HG02885 (cell line): ENCODE measurements at regions not wholly inside any gene's neighbourhood (a gene's known extent, or its start where the extent isn't known, plus 50 kb on each side); places are given as distances from the start of the nearest gene placed in this dataset.

Experiments
- ATAC-seq: cut with Tn5 transposase; IDR thresholded peaks from one replicate; pipeline ENCODE4 v1.9.1; 2021; ENCODE audit warnings: mild to moderate bottlenecking; ENCODE audit not compliant: unreplicated experiment, poor library complexity

DNA sequence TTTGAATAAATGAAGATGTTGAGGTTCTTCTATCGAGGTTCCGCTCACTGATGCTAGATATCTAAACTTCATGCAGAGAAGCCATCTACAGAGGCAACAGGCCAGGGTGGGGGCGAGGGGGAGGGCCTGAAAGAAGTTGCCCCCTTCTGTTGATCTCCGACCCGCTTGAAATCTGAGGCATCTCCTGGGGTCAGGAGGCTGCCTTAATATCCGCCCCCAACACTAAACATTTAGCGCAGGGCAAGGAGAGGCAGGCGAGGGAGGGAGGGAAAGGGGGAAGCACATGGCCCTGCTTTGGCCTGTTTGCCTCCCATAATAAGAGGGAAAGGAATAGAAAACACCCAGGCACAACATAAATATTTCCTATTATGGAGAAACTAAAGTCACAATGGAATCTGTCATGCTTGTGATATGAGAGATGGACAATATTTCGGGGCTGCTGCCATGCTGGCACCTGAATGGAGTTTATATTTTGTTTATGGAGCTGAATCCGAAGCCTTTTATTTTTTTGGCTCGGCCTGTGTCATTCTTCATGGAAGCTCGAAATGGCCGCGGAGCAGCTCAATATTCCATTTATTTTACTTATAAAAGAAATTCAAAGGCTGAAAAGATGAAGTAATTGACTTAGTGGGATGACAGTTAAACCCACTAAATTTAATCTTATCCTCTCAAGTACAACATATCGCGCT, 221.1 kb downstream of the INSIG2 start:
- ATAC-seq, result no peak

GRCh38 chr2:118307864-118308263, 219.6 kb downstream of the INSIG2 start:
- ATAC-seq, result no peak

GRCh38 chr2:118301248-118301647, 213.0 kb downstream of the INSIG2 start:
- no peak for ATAC-seq

GRCh38 chr2:118300832-118301231, 212.6 kb downstream of the INSIG2 start:
- ATAC-seq, result no peak

DNA sequence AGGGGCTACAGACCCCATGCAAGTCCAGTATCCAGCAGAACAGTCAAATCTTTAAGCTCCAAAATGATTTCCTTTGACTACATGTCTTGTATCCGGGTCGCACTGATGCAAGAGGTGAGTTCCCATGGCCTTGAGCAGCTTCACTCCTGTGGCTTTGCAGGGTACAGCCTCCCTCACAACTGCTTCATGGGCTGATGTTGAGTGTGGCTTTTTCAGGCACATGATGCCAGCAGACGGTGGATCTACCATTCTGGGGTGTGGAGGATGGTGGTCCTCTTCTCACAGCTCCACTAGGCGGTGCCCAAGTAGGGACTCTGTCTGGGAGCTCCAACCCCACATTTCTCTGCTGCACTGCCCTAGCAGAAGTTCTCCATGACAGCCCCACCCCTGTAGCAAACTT, 208.4 kb downstream of the INSIG2 start:
- no peak for ATAC-seq

DNA sequence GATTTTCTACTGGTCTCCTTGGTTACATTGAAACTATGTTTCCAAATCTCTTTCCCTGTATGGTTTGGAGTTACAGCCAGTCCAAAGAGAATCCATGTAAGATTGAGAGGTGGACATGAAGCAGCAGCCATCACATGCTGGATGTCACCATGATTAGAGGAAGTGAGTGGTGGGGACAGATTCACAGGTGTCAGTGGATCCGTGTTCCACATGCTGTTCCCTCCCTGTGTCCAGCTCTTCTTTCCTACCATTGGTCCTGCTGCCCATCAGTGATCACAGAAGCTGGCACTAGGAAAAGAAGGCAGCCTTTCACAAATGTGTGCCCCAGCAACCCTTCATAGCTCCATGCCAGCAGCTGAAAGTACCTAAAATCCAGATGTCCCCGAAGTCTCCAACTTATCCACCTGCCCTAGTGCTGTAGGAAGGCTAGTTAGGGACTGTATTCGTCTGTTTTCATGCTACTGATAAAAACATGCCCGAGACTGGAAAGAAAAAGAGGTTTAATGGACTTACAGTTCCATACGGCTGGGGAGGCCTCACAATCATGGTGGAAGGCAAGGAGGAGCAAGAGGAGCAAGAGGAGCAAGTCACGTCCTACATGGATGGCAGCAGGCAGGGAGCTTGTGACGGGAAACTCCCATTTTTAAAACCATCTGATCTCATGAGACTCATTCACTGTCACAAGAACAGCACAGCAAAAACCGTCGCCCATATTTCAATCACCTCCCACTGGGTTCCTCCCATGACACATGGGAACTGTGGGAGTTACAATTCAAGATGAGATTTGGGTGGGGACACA, 207.5 kb downstream of the INSIG2 start:
- ATAC-seq, result no peak

DNA sequence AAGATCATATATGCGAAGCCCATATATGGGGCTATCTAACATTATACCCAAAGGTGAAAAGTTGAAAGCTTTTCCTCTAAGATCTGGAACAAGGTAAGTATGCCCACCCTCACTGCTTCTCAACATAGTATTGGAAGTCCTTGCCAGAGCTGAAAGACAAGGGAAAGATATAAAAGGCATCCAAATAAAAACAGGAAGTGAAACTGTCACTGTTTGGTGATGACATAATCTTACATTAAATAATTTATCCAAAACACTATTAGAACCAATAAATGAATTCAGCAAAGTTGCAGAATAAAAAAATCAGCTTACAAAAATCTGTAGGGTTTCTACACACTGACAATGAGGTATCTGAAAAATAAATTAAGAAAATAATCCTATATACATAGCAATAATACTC, 205.8 kb downstream of the INSIG2 start:
- no peak for ATAC-seq

DNA sequence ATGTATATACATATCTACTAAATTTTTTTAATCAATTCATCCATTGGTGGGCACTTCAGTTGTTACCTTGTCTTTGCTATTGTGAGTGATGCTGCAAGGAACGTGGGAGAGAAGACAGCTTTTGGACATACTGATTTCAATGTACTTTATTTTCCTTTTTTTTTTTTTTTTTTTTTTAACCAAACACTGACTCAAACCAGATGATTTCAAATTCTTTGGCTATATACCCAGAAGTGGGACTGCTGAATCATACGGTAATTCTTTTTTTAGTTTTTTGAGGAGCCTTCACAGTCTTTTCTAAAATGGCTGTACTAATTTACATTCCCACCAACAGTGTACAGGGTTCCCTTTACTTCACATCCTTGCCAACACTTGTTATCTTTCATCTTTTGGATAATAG, 204.7 kb downstream of the INSIG2 start:
- no peak for ATAC-seq

DNA sequence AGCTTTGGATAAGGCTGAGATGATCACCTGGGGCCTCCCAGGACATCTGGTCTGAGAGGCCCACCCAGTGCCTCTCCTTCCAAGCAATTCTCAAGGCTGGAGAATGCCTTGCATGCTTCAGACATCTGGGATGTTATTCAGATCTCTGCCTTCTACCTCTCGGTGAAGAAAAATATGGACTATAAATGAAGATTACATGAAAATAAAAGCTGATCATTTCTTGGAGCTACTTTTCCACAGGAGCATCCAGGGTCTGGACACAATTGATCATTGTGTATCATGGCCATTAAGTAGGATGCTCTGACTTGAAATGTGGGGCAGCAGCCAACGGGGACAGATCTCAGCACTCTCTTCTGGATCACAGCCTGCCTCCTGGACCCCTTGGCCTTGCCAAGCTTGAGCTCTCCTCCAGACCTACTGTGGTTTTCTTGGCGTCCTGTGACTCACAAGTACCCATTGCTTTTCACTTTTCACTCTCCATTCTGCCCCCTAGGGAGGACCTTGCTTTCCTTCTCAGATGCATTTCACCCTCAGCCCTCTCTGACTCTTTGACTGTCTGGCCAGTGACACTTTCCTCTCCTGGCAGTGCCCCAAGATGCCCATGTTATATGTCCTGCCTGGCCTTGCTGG, 203.1 kb downstream of the INSIG2 start:
- ATAC-seq, result no peak

GRCh38 chr2:118290411-118291250, 202.4 kb downstream of the INSIG2 start:
- no peak for ATAC-seq

- ATAC-seq, result no peak
Measured at GRCh38 chr2:118279005-118279404, 190.7 kb downstream of the INSIG2 start.

- ATAC-seq, result no peak
Measured at GRCh38 chr2:118278046-118278445, 189.8 kb downstream of the INSIG2 start.

GRCh38 chr2:118274841-118275510, 186.7 kb downstream of the INSIG2 start:
- no peak for ATAC-seq

- no peak for ATAC-seq
Measured at GRCh38 chr2:118272391-118272790, 184.1 kb downstream of the INSIG2 start.

- peak; percentile 69 for ATAC-seq
Measured at GRCh38 chr2:118269408-118270051, 181.3 kb downstream of the INSIG2 start.

DNA sequence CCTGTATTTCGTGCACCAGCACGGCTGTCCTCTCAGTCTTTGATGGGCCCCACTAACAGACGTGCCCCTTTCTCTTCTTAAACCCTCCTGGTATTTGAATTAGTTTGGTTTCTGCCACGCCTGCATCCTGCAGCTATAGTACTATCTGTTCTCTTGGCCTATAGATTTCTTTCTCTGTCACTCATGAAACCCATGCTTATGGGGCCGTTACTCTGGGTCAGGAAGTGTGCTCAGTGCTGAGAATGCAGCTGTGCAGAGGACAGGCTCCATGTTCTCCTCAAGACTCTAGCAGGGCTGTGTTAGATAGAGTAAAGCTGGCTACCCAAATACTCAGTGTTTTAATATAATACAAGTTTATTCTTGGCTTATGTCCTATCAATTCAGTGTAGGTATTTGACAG, 180.0 kb downstream of the INSIG2 start:
- no peak for ATAC-seq

DNA sequence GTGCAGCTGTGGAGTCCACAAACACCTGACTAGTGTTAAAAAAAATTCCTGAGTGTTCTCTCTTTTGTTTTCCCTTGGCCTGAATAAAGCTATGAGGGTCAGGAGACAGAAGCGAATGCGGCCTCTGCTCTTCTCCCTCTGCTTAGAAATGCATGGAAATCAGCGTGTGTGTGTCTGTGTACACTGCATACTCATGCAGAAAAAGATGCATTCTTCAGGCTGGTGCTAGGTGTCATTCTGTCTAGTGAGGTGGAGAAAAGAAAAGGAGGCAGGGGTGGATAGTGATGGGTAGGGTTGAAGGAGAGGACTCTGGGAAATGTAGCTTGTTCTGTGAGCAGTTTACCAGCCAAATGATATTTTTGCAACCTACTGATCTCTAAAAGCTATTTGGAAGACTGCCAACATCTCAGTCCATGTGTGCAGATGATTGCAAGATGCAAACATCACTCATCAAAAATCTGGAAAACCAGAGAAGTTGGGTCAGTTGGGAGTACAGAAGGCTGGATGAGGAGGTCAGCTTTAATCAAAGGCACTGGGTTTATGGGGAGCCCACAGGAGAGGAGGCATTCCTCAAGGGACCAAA, 177.7 kb downstream of the INSIG2 start:
- no peak for ATAC-seq

- no peak for ATAC-seq
Measured at GRCh38 chr2:118264232-118264990, 176.1 kb downstream of the INSIG2 start.
